Esophagus squamous epithelium (tissue), 4 donors: ENCODE measurements at regions not wholly inside any gene's neighbourhood (a gene's known extent, or its start where the extent isn't known, plus 50 kb on each side); places are given as distances from the start of the nearest gene placed in this dataset.

Experiments used
- CTCF ChIP-seq, 6 experiments: fragments of 450-650 bp in 4 of 6; fragments of 200-600 bp in 2 of 6; sonication (generic) in 2 of 6; IDR thresholded peaks; one replicate each; pipeline ENCODE4 v1.5.1; 2016 to 2019; ENCODE audit warnings: antibody characterized with exemption in 6 of 6, mild to moderate bottlenecking in 4 of 6, moderate library complexity in 4 of 6
- POLR2A ChIP-seq, 4 donors: fragments of 450-650 bp; IDR thresholded peaks; one replicate each; pipeline ENCODE4 v1.6.1; 2017; ENCODE audit warnings: antibody characterized with exemption in 4 of 4, mild to moderate bottlenecking in 4 of 4, moderate library complexity in 3 of 4

GRCh38 chrX:102044496-102044895 lies 81.0 kb upstream of the TCEAL2 start:
- TF ChIP-seq POLR2A (IDR thresholded peaks at IDR 0.05) (no peak), CTCF (IDR thresholded peaks at IDR 0.05) (no peak)
